ENCODE measurements at regions not wholly inside any gene's neighbourhood (a gene's known extent, or its start where the extent isn't known, plus 50 kb on each side); places are given as distances from the start of the nearest gene placed in this dataset.

DNA sequence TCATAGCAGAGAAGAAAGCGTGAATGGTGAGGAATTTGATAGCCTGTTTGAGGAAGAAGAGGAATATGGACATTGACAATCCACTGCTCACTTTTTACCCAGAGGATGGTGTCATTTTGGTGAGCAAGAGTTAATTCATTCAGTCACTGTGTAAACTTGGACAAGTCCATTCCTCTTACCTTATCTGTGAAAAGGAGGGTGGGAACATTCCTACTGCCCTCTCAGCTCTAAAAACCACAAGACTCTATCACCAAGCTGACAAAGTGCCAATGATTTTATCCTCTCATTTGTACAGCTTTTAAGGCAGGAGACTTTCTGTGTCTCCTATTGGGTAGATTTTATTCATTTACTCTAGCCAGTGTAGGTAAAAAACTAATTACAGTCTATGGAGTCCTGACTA lies 103.8 kb downstream of the LUZP4 start:
- TF ChIP-seq, protein P1, sequence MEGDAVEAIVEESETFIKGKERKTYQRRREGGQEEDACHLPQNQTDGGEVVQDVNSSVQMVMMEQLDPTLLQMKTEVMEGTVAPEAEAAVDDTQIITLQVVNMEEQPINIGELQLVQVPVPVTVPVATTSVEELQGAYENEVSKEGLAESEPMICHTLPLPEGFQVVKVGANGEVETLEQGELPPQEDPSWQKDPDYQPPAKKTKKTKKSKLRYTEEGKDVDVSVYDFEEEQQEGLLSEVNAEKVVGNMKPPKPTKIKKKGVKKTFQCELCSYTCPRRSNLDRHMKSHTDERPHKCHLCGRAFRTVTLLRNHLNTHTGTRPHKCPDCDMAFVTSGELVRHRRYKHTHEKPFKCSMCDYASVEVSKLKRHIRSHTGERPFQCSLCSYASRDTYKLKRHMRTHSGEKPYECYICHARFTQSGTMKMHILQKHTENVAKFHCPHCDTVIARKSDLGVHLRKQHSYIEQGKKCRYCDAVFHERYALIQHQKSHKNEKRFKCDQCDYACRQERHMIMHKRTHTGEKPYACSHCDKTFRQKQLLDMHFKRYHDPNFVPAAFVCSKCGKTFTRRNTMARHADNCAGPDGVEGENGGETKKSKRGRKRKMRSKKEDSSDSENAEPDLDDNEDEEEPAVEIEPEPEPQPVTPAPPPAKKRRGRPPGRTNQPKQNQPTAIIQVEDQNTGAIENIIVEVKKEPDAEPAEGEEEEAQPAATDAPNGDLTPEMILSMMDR (IDR thresholded peaks at IDR 0.05), result no peak
- TF ChIP-seq EP300 (IDR thresholded peaks at IDR 0.05) (no peak), POLR2A (IDR thresholded peaks at IDR 0.05) (no peak)

Data from stomach (tissue), 4 donors.